ENCODE measurements at regions not wholly inside any gene's neighbourhood (a gene's known extent, or its start where the extent isn't known, plus 50 kb on each side); places are given as distances from the start of the nearest gene placed in this dataset.

DNA sequence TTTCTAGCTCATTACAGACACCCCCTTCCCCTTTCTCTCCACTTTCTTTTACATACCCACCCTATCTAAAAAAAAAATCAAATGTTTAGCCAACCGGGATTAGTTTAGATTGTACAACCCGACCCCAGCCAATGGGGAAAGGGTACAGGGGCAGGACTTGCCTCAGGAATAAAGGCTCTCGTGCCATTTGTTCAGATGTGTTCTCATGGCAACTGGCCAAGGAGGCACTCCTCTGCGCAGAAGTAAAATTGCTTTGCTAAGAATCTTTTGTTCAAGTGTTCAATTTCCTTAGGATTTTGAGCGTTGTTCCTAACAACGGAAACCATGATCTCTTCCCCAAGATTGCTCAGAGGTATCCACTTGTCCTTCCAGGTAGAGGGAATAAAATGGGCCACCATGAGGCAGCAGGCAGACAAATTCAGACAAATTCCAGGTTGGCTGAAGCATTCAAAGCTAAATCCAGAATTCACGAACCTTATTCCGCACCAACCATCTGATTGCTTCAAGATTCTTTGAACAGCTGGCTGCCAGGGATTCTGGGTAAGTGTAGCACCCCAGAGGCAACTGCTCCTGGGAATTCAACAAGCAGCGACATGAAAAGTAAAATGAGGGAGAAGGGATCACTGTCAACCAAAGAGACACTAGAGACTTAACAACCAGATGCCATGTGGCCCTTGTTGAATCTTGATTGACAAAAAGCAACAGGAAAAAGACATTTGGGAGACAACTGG is 431.8 kb downstream of the PREX1 start:
- TF ChIP-seq, protein P1, sequence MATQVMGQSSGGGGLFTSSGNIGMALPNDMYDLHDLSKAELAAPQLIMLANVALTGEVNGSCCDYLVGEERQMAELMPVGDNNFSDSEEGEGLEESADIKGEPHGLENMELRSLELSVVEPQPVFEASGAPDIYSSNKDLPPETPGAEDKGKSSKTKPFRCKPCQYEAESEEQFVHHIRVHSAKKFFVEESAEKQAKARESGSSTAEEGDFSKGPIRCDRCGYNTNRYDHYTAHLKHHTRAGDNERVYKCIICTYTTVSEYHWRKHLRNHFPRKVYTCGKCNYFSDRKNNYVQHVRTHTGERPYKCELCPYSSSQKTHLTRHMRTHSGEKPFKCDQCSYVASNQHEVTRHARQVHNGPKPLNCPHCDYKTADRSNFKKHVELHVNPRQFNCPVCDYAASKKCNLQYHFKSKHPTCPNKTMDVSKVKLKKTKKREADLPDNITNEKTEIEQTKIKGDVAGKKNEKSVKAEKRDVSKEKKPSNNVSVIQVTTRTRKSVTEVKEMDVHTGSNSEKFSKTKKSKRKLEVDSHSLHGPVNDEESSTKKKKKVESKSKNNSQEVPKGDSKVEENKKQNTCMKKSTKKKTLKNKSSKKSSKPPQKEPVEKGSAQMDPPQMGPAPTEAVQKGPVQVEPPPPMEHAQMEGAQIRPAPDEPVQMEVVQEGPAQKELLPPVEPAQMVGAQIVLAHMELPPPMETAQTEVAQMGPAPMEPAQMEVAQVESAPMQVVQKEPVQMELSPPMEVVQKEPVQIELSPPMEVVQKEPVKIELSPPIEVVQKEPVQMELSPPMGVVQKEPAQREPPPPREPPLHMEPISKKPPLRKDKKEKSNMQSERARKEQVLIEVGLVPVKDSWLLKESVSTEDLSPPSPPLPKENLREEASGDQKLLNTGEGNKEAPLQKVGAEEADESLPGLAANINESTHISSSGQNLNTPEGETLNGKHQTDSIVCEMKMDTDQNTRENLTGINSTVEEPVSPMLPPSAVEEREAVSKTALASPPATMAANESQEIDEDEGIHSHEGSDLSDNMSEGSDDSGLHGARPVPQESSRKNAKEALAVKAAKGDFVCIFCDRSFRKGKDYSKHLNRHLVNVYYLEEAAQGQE (IDR thresholded peaks at IDR 0.05; ENCODE audit: insufficient replicate concordance, low read depth) = no peak
- TF ChIP-seq, protein P2, sequence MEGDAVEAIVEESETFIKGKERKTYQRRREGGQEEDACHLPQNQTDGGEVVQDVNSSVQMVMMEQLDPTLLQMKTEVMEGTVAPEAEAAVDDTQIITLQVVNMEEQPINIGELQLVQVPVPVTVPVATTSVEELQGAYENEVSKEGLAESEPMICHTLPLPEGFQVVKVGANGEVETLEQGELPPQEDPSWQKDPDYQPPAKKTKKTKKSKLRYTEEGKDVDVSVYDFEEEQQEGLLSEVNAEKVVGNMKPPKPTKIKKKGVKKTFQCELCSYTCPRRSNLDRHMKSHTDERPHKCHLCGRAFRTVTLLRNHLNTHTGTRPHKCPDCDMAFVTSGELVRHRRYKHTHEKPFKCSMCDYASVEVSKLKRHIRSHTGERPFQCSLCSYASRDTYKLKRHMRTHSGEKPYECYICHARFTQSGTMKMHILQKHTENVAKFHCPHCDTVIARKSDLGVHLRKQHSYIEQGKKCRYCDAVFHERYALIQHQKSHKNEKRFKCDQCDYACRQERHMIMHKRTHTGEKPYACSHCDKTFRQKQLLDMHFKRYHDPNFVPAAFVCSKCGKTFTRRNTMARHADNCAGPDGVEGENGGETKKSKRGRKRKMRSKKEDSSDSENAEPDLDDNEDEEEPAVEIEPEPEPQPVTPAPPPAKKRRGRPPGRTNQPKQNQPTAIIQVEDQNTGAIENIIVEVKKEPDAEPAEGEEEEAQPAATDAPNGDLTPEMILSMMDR (IDR thresholded peaks at IDR 0.05; ENCODE audit: insufficient read depth, low read length) = no peak
- Histone ChIP-seq H3K27ac (replicated peaks) (no peak overlapping the region), H3K4me3 (replicated peaks; ENCODE audit: insufficient read depth, low read length) (no peak overlapping the region), H3K27me3 (ENCODE audit: insufficient read depth, poor library complexity, severe bottlenecking) (no peaks in the 10 kb centered on the region)
- DNase-seq (ENCODE audit: low read depth in 1 of 2, low spot score in 1 of 2) = no peak

- TF ChIP-seq, protein P1 (IDR thresholded peaks at IDR 0.05; ENCODE audit: insufficient replicate concordance, low read depth) = no peak
- TF ChIP-seq GABPA (IDR thresholded peaks at IDR 0.05; ENCODE audit: low read depth) = no peak
- no peak for TF ChIP-seq POLR2AphosphoS5 (IDR thresholded peaks at IDR 0.05; ENCODE audit: low read depth)
- TF ChIP-seq SPI1 (IDR thresholded peaks at IDR 0.05; ENCODE audit: borderline replicate concordance, low read depth) = no peak
- TF ChIP-seq, protein P2 (IDR thresholded peaks at IDR 0.05; ENCODE audit: insufficient read depth, low read length) = no peak
- H3K27me3 ChIP-seq (ENCODE audit: insufficient read depth, poor library complexity, severe bottlenecking) = no peaks in the 10 kb centered on the region
- no peak overlapping the region for H3K27ac ChIP-seq (replicated peaks)
- H3K4me3 ChIP-seq (replicated peaks; ENCODE audit: insufficient read depth, low read length) = no peak overlapping the region
- DNase-seq (ENCODE audit: low read depth in 1 of 2, low spot score in 1 of 2) = no peak
Observed at GRCh38 chr20:48394415-48395081, 433.3 kb downstream of the PREX1 start.

- DNase-seq (ENCODE audit: low read depth in 1 of 2, low spot score in 1 of 2) = no peak
- TF ChIP-seq SPI1 (IDR thresholded peaks at IDR 0.05; ENCODE audit: borderline replicate concordance, low read depth) (no peak), GABPA (IDR thresholded peaks at IDR 0.05; ENCODE audit: low read depth) (no peak), POLR2AphosphoS5 (IDR thresholded peaks at IDR 0.05; ENCODE audit: low read depth) (no peak)
- TF ChIP-seq, protein P1 (IDR thresholded peaks at IDR 0.05; ENCODE audit: insufficient replicate concordance, low read depth) = no peak
- TF ChIP-seq, protein P2 (IDR thresholded peaks at IDR 0.05; ENCODE audit: insufficient read depth, low read length) = no peak
- H3K27me3 ChIP-seq (ENCODE audit: insufficient read depth, poor library complexity, severe bottlenecking) = no peaks in the 10 kb centered on the region
Observed at GRCh38 chr20:48393737-48394314, 434.0 kb downstream of the PREX1 start.

More at GRCh38 chr20:48393737-48394314, 434.0 kb downstream of the PREX1 start:
- no peak overlapping the region for H3K27ac ChIP-seq (replicated peaks)
- H3K4me3 ChIP-seq (replicated peaks; ENCODE audit: insufficient read depth, low read length) = no peak overlapping the region
